ENCODE measurements at regions not wholly inside any gene's neighbourhood (a gene's known extent, or its start where the extent isn't known, plus 50 kb on each side); places are given as distances from the start of the nearest gene placed in this dataset.
"Not testable (repeated sequence)": the region's sequence is repeated elsewhere in the genome, so short reads cannot be mapped to it uniquely, and the experiment has no call there.

DNA sequence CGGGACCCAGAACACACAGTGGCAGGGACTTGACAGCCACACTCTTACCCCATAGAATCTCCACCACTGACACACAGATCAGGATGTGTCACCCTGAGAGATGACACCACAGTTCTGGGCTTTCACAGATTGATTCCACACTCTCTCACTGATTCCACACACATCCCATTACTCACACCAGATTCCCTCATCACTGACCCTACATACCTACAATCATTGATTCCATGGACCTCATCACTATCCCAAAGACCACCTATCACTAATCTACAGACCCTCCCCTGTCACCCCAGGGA, 57.6 kb upstream of the ZNF527 start:
- no peak for TF ChIP-seq POLR2A (IDR thresholded peaks at IDR 0.05)
- TF ChIP-seq, protein P1, sequence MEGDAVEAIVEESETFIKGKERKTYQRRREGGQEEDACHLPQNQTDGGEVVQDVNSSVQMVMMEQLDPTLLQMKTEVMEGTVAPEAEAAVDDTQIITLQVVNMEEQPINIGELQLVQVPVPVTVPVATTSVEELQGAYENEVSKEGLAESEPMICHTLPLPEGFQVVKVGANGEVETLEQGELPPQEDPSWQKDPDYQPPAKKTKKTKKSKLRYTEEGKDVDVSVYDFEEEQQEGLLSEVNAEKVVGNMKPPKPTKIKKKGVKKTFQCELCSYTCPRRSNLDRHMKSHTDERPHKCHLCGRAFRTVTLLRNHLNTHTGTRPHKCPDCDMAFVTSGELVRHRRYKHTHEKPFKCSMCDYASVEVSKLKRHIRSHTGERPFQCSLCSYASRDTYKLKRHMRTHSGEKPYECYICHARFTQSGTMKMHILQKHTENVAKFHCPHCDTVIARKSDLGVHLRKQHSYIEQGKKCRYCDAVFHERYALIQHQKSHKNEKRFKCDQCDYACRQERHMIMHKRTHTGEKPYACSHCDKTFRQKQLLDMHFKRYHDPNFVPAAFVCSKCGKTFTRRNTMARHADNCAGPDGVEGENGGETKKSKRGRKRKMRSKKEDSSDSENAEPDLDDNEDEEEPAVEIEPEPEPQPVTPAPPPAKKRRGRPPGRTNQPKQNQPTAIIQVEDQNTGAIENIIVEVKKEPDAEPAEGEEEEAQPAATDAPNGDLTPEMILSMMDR (IDR thresholded peaks at IDR 0.05), result no peak
- no peaks in the 10 kb centered on the region for H3K27me3 ChIP-seq
- H3K4me1 ChIP-seq, result peaks cover 0 to under 1% (median 0%) of the 10 kb centered on the region in 4 donors
- H3K9me3 ChIP-seq, result peaks cover 0 to 3% (median 0%) of the 10 kb centered on the region in 4 donors
- no peak overlapping the region for H3K27ac ChIP-seq
- no peak for DNase-seq
- no peak overlapping the region for H3K4me3 ChIP-seq
- no peaks in the 10 kb centered on the region for H3K36me3 ChIP-seq

DNA sequence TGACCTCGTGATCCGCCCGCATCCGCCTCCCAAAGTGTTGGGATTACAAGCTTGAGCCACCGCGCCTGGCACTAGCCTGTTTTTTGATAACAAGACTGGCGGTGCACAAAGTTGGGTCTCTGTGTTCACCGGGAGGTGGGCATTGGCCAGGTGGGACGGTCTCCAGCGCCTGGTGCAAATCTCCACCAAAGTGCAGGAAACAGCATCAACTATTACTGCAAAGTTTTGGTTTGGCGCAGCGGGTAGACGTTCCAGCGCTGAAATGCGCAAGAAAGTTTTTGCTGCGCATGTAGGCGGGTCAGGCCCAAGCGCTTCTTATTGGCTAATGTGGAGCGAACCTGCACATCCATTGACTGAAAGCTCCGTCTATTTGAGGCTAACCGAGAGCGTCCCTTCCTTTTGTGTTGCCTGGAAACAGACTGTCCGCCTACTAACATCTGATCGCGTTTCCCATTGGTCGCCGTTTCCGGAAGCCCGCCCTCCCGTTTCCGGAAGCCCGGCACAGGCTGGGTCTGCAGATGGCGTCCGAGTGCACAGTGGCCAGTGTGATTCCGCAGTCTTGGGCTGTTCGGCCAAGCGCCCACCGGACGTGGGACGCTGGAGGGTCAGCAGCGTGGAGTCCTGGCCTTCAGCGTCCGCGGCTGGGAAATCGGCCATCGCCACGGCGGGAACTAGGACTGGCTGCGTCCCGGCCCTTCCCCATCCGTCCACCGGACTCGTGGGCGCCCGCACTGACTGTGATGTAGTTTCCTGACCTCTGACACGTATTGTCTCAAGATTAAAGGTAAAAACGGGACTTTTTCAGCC, 53.3 kb upstream of the ZNF527 start:
- peaks cover 0 to 12% (median 3%) of the 10 kb centered on the region in 4 donors for H3K4me1 ChIP-seq
- H3K27me3 ChIP-seq, result no peaks in the 10 kb centered on the region
- H3K4me3 ChIP-seq, result peak overlapping the region; percentile 71 to 83 (median 80)
- peak overlapping the region; percentile 66 to 88 (median 83) for H3K27ac ChIP-seq
- DNase-seq, result peak; percentile 93 to 98 (median 96)
- H3K9me3 ChIP-seq, result peaks cover 0 to 3% (median 0%) of the 10 kb centered on the region in 4 donors
- TF ChIP-seq, protein P1 (IDR thresholded peaks at IDR 0.05), result peak in 4 of 6 experiments; percentile 24 to 43 (median 28)
- TF ChIP-seq POLR2A (IDR thresholded peaks at IDR 0.05), result peak; percentile 18 to 45
- peaks cover 0 to 5% (median 0%) of the 10 kb centered on the region in 3 donors for H3K36me3 ChIP-seq

DNA sequence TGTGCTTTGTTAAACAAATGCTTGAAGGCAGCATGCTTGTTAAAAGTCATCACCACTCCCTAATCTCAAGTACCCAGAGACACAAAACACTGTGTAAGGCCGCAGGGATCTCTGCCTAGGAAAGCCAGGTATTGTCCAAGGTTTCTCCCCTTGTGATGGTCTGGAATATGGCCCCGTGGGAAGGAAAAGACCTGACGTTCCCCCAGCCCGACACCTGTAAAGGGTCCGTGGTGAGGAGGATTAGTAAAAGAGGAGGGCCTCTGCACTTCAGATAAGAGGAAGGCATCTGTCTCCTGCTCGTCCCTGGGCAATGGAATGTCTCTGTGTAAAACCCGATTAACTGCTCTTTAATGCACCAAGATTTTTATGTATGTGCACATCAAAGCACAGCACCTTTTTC, 49.9 kb upstream of the ZNF527 start:
- H3K27me3 ChIP-seq, DNase-seq, H3K27ac ChIP-seq, H3K9me3 ChIP-seq, H3K4me3 ChIP-seq: not testable (repeated sequence)
- Histone ChIP-seq H3K36me3 (peaks cover 0 to 23% (median 0%) of the 10 kb centered on the region in 3 donors), H3K4me1 (peaks cover 0 to 12% (median 3%) of the 10 kb centered on the region in 4 donors)

Measured in Peyer's patch (tissue), 4 donors.